Spleen (tissue), 7 donors: ENCODE measurements at regions not wholly inside any gene's neighbourhood (a gene's known extent, or its start where the extent isn't known, plus 50 kb on each side); places are given as distances from the start of the nearest gene placed in this dataset.

Experiments
- POLR2A ChIP-seq, 3 donors: fragments of 450-650 bp; IDR thresholded peaks; one replicate each; pipeline ENCODE4 v1.5.1; 2017; ENCODE audit warnings: antibody characterized with exemption in 3 of 3, mild to moderate bottlenecking in 1 of 3
- POLR2AphosphoS5 ChIP-seq, 3 donors: sonication (generic); formaldehyde crosslinking; IDR thresholded peaks; one replicate each; pipeline ENCODE4 v1.5.1; 2017; ENCODE audit warnings: antibody characterized with exemption in 3 of 3
- TF ChIP-seq, protein P1 (sequence below), 11 experiments: fragments of 200-600 bp in 7 of 11; fragments of 450-650 bp in 4 of 11; sonication (generic) in 4 of 11; IDR thresholded peaks in 8 of 11; conservative IDR thresholded peaks in 3 of 11; 1 replicate in 7 of 11; 2 replicates in 4 of 11; pipeline versions ENCODE4 v1.4.0 to v1.8.0; 2016 to 2021; ENCODE audit warnings: antibody characterized with exemption in 11 of 11, inconsistent platforms in 4 of 11, mild to moderate bottlenecking in 1 of 11
- donor health status: DM: no; HTN: no; CAD: no; lungs with moderate emphysema.
- donor health status: DM: no; HTN: no; CAD: no.
- donor health status: DM: no; HTN: no; CAD: no.

DNA sequence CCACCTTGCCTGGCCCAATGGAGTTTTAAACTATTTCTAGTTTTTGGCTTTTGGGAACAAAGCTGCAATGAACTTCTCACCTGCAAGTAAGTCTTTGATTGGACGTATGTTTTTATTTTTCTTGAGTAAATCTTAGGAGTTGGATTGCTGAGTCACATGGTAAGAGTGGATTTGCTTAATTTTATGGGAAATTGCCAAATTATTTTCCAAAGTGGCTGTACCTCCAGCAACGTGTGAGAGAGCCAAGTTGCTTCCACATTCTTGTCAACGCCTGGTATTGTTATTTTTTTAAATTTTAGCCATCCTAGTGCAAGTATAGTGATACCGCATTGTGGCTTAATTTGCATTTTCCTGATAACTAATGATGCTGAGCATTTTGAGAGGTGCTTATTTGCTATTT, 136.6 kb downstream of the LMNTD1 start:
- TF ChIP-seq, protein P1, sequence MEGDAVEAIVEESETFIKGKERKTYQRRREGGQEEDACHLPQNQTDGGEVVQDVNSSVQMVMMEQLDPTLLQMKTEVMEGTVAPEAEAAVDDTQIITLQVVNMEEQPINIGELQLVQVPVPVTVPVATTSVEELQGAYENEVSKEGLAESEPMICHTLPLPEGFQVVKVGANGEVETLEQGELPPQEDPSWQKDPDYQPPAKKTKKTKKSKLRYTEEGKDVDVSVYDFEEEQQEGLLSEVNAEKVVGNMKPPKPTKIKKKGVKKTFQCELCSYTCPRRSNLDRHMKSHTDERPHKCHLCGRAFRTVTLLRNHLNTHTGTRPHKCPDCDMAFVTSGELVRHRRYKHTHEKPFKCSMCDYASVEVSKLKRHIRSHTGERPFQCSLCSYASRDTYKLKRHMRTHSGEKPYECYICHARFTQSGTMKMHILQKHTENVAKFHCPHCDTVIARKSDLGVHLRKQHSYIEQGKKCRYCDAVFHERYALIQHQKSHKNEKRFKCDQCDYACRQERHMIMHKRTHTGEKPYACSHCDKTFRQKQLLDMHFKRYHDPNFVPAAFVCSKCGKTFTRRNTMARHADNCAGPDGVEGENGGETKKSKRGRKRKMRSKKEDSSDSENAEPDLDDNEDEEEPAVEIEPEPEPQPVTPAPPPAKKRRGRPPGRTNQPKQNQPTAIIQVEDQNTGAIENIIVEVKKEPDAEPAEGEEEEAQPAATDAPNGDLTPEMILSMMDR (IDR thresholded peaks at IDR 0.05 in 8 of 11, conservative IDR thresholded peaks at IDR 0.05 in 3 of 11): no peak
- TF ChIP-seq POLR2A (IDR thresholded peaks at IDR 0.05) (no peak), POLR2AphosphoS5 (IDR thresholded peaks at IDR 0.05) (no peak)
